ENCODE measurements at regions not wholly inside any gene's neighbourhood (a gene's known extent, or its start where the extent isn't known, plus 50 kb on each side); places are given as distances from the start of the nearest gene placed in this dataset.

DNA sequence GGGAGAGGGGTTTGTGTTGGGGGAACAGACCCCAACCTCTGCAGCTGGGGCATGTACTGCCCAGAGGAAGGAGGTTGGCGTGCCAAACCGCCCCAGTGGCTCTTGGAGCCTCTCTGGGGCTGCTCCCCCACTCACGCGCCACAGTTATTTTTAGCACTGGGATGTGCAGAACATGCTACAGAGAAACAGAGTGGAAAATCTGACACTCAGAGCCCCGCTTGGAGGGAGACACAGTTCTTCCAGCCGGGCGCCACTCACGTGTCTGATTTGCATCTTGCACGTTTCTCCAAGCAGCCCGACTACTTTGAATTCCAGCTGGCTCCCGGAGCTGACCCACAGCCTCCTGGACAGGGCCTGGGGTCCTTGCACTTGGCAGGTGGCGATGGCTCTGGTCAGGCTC is 182.0 kb downstream of the RPS24 start:
- H3K9me3 ChIP-seq (ENCODE audit: control insufficient read depth in 1 of 2, insufficient read depth in 1 of 2, low read depth in 1 of 2, low read length in 2 of 2): no peaks in the 10 kb centered on the region
- intact Hi-C loops (cut with micrococcal nuclease): no loop called here
- no peak for DNase-seq (ENCODE audit: low read depth, low spot score)

DNA sequence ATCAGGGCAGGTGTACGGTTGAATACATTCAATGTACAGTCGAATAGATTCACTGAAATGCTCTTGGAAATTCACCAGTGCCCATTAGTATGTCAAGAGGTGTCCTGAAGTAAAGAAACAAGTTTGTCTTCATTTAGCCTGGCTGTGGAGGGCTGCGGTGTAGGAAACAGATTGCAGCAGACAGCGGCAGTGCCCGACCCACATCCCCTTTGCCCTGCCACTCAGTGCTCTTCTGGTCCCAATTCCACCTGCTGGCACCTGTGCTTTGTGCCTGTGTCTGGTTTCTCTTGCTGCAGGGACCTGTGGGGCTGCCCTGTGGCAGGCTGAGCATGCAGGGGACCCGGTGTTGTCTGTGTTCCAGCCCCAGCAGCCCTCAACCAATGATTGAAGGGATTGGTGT is 183.7 kb downstream of the RPS24 start:
- peaks cover 33% of the 10 kb centered on the region; the same call in 1 of the 2 replicates for H3K27me3 ChIP-seq (ENCODE audit: insufficient read depth, low read length)
- no peak overlapping the region for H3K9ac ChIP-seq (ENCODE audit: low read length)
- intact Hi-C loops (cut with micrococcal nuclease): no loop called here
- DNase-seq (ENCODE audit: low read depth, low spot score) (no peak), ATAC-seq (no peak)
- H2AFZ ChIP-seq (ENCODE audit: low read depth, low read length, poor library complexity, severe bottlenecking): no peak overlapping the region
- BruUV-seq (replicated peaks): no TSS peak
- ChIA-PET POLR2A (no interaction called here), CTCF (no interaction called here), RAD21 (ENCODE audit: low non-redundant PET in 1 of 2, low total read pairs in 2 of 2, uncharacterized antibody in 2 of 2, unreplicated experiment in 2 of 2) (no interaction called here)
- no peaks in the 10 kb centered on the region for H4K20me1 ChIP-seq (ENCODE audit: insufficient read depth)
- H3K4me3 ChIP-seq (replicated peaks in 1 of 2; ENCODE audit: low read depth in 1 of 2, low read length in 2 of 2): no peak overlapping the region
- no peaks in the 10 kb centered on the region for H3K79me2 ChIP-seq (ENCODE audit: insufficient read depth, low read length)
- no peaks in the 10 kb centered on the region for H3K9me2 ChIP-seq (ENCODE audit: insufficient read depth)
- no peak overlapping the region for H3K4me2 ChIP-seq (ENCODE audit: low read length)
- no peak overlapping the region for H3K27ac ChIP-seq (ENCODE audit: low read depth, low read length)
- H3K9me3 ChIP-seq (ENCODE audit: control insufficient read depth in 1 of 2, insufficient read depth in 1 of 2, low read depth in 1 of 2, low read length in 2 of 2): no peaks in the 10 kb centered on the region
- H3K36me3 ChIP-seq (ENCODE audit: control insufficient read depth in 1 of 2, insufficient read depth in 2 of 2, low read length in 2 of 2): no peaks in the 10 kb centered on the region
- no peaks in the 10 kb centered on the region for H3K4me1 ChIP-seq (ENCODE audit: control insufficient read depth in 1 of 2, insufficient read depth in 2 of 2, low read length in 2 of 2)
- TF ChIP-seq JUND (IDR thresholded peaks at IDR 0.05) (no peak), EZH2phosphoT487 (IDR thresholded peaks at IDR 0.05; ENCODE audit: borderline replicate concordance) (no peak), CBX3 (IDR thresholded peaks at IDR 0.05; ENCODE audit: low read depth) (no peak), CEBPB (IDR thresholded peaks at IDR 0.05; ENCODE audit: low read depth) (no peak), POLR2AphosphoS5 (IDR thresholded peaks at IDR 0.05; ENCODE audit: low read depth, low read length) (no peak), EGR1 (IDR thresholded peaks at IDR 0.05; ENCODE audit: low read depth) (no peak), EZH2 (IDR thresholded peaks at IDR 0.05) (no peak), RAD21 (IDR thresholded peaks at IDR 0.05; ENCODE audit: low read depth) (no peak), ZNF274 (IDR thresholded peaks at IDR 0.05; ENCODE audit: low read depth, low read length) (no peak), TCF7L2 (IDR thresholded peaks at IDR 0.05; ENCODE audit: borderline replicate concordance, extremely low read depth, insufficient read depth, insufficient read length) (no peak), SRF (IDR thresholded peaks at IDR 0.05; ENCODE audit: low read depth) (no peak)
- TF ChIP-seq, protein P1, sequence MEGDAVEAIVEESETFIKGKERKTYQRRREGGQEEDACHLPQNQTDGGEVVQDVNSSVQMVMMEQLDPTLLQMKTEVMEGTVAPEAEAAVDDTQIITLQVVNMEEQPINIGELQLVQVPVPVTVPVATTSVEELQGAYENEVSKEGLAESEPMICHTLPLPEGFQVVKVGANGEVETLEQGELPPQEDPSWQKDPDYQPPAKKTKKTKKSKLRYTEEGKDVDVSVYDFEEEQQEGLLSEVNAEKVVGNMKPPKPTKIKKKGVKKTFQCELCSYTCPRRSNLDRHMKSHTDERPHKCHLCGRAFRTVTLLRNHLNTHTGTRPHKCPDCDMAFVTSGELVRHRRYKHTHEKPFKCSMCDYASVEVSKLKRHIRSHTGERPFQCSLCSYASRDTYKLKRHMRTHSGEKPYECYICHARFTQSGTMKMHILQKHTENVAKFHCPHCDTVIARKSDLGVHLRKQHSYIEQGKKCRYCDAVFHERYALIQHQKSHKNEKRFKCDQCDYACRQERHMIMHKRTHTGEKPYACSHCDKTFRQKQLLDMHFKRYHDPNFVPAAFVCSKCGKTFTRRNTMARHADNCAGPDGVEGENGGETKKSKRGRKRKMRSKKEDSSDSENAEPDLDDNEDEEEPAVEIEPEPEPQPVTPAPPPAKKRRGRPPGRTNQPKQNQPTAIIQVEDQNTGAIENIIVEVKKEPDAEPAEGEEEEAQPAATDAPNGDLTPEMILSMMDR (IDR thresholded peaks at IDR 0.05 in 2 of 3, conservative IDR thresholded peaks at IDR 0.05 in 1 of 3; ENCODE audit: borderline replicate concordance in 1 of 3, insufficient read depth in 1 of 3, low read depth in 2 of 3, low read length in 2 of 3): no peak
- TF ChIP-seq, protein P2, sequence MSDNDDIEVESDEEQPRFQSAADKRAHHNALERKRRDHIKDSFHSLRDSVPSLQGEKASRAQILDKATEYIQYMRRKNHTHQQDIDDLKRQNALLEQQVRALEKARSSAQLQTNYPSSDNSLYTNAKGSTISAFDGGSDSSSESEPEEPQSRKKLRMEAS (IDR thresholded peaks at IDR 0.05): no peak
- TF ChIP-seq, protein P3, sequence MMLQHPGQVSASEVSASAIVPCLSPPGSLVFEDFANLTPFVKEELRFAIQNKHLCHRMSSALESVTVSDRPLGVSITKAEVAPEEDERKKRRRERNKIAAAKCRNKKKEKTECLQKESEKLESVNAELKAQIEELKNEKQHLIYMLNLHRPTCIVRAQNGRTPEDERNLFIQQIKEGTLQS (IDR thresholded peaks at IDR 0.05): no peak

More for the DNA sequence above, 182.0 kb downstream of the RPS24 start:
- H3K4me2 ChIP-seq (ENCODE audit: low read length): no peak overlapping the region
- ChIA-PET CTCF (no interaction called here), RAD21 (ENCODE audit: low non-redundant PET in 1 of 2, low total read pairs in 2 of 2, uncharacterized antibody in 2 of 2, unreplicated experiment in 2 of 2) (no interaction called here), POLR2A (no interaction called here)
- H3K36me3 ChIP-seq (ENCODE audit: control insufficient read depth in 1 of 2, insufficient read depth in 2 of 2, low read length in 2 of 2): no peaks in the 10 kb centered on the region
- H3K79me2 ChIP-seq (ENCODE audit: insufficient read depth, low read length): no peaks in the 10 kb centered on the region
- BruUV-seq (replicated peaks): no TSS peak
- H3K4me1 ChIP-seq (ENCODE audit: control insufficient read depth in 1 of 2, insufficient read depth in 2 of 2, low read length in 2 of 2): no peaks in the 10 kb centered on the region
- no peak overlapping the region for H2AFZ ChIP-seq (ENCODE audit: low read depth, low read length, poor library complexity, severe bottlenecking)
- ATAC-seq: no peak
- no peak overlapping the region for H3K4me3 ChIP-seq (replicated peaks in 1 of 2; ENCODE audit: low read depth in 1 of 2, low read length in 2 of 2)
- no peak overlapping the region for H3K9ac ChIP-seq (ENCODE audit: low read length)
- no peak for TF ChIP-seq EZH2 (IDR thresholded peaks at IDR 0.05)
- TF ChIP-seq ELF1 (IDR thresholded peaks at IDR 0.05; ENCODE audit: borderline replicate concordance, low read depth): no peak
- TF ChIP-seq CBX3 (IDR thresholded peaks at IDR 0.05; ENCODE audit: low read depth): no peak
- TF ChIP-seq RAD21 (IDR thresholded peaks at IDR 0.05; ENCODE audit: low read depth): no peak
- no peak for TF ChIP-seq CEBPB (IDR thresholded peaks at IDR 0.05; ENCODE audit: low read depth)
- TF ChIP-seq SP1 (IDR thresholded peaks at IDR 0.05; ENCODE audit: low read depth): no peak
- TF ChIP-seq SIN3A (IDR thresholded peaks at IDR 0.05; ENCODE audit: low read depth): no peak
- TF ChIP-seq, protein P1 (IDR thresholded peaks at IDR 0.05 in 2 of 3, conservative IDR thresholded peaks at IDR 0.05 in 1 of 3; ENCODE audit: borderline replicate concordance in 1 of 3, insufficient read depth in 1 of 3, low read depth in 2 of 3, low read length in 2 of 3): no peak
- no peaks in the 10 kb centered on the region for H3K9me2 ChIP-seq (ENCODE audit: insufficient read depth)
- no peaks in the 10 kb centered on the region for H4K20me1 ChIP-seq (ENCODE audit: insufficient read depth)
- H3K27ac ChIP-seq (ENCODE audit: low read depth, low read length): no peak overlapping the region
- peaks cover 33% of the 10 kb centered on the region; the same call in 1 of the 2 replicates for H3K27me3 ChIP-seq (ENCODE audit: insufficient read depth, low read length)

Measured in HCT116 (cell line).